ENCODE measurements at regions not wholly inside any gene's neighbourhood (a gene's known extent, or its start where the extent isn't known, plus 50 kb on each side); places are given as distances from the start of the nearest gene placed in this dataset.

GRCh38 chr10:2083591-2083990, 346.3 kb upstream of the ADARB2 start:
- Histone ChIP-seq H3K9me3 (no peaks in the 10 kb centered on the region), H3K27ac (no peak overlapping the region), H3K27me3 (no peaks in the 10 kb centered on the region), H3K4me1 (no peaks in the 10 kb centered on the region), H3K36me3 (no peaks in the 10 kb centered on the region), H3K4me3 (no peak overlapping the region)
- in situ Hi-C loops (cut with MboI; ENCODE audit: low pct_ligation_motif_present in 1 of 4, low pct_unique_long_range_greater_than_20kb in 1 of 4, low sequenced_read_pairs in 3 of 4) (no loop called here), intact Hi-C loops (cut with DNase I; ENCODE audit: low total_unique reads) (no loop called here)
- no peak for TF ChIP-seq EP300 (IDR thresholded peaks at IDR 0.05; ENCODE audit: low read depth)
- no peak for TF ChIP-seq POLR2AphosphoS5 (IDR thresholded peaks at IDR 0.05)
- TF ChIP-seq, protein P1, sequence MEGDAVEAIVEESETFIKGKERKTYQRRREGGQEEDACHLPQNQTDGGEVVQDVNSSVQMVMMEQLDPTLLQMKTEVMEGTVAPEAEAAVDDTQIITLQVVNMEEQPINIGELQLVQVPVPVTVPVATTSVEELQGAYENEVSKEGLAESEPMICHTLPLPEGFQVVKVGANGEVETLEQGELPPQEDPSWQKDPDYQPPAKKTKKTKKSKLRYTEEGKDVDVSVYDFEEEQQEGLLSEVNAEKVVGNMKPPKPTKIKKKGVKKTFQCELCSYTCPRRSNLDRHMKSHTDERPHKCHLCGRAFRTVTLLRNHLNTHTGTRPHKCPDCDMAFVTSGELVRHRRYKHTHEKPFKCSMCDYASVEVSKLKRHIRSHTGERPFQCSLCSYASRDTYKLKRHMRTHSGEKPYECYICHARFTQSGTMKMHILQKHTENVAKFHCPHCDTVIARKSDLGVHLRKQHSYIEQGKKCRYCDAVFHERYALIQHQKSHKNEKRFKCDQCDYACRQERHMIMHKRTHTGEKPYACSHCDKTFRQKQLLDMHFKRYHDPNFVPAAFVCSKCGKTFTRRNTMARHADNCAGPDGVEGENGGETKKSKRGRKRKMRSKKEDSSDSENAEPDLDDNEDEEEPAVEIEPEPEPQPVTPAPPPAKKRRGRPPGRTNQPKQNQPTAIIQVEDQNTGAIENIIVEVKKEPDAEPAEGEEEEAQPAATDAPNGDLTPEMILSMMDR (IDR thresholded peaks at IDR 0.05), result no peak
- no peak for TF ChIP-seq POLR2A (IDR thresholded peaks at IDR 0.05)
- DNase-seq, result no peak
- WGBS, 2 donors (ENCODE audit: low coverage in 1 of 2), result 87 to 91% methylated on average over 5 to 16 of the region's 16 CpGs

DNA sequence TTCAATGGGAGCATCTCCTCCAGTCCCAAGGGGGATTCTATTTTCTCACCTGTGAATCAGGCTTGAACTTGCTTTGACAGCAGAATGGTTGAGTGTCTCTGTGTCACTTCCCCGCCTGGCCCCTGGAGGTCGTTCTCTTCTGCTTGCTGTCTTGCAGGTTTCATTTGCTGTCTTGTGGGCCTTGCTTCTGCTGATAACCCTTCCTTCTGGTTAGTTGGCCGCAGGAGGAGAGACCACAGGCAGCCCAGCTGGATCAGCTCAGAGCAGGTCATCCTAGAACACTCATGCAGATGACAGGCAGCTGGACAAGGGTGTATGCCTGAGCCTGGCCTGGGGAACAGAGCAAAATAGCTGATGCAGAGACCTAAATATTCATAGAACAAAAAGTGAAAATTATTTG, 344.2 kb upstream of the ADARB2 start:
- WGBS, 2 donors (ENCODE audit: low coverage in 1 of 2), result 45% methylated on average over 3 of the region's 3 CpGs; no CpG with 5 or more reads in 1 of the 2 donors
- no peak overlapping the region for H3K27ac ChIP-seq
- no peaks in the 10 kb centered on the region for H3K27me3 ChIP-seq
- no peak for TF ChIP-seq POLR2AphosphoS5 (IDR thresholded peaks at IDR 0.05)
- TF ChIP-seq, protein P1 (IDR thresholded peaks at IDR 0.05), result no peak
- no peak for TF ChIP-seq EP300 (IDR thresholded peaks at IDR 0.05; ENCODE audit: low read depth)
- no peak for TF ChIP-seq POLR2A (IDR thresholded peaks at IDR 0.05)
- H3K36me3 ChIP-seq, result no peaks in the 10 kb centered on the region
- intact Hi-C loops (cut with DNase I; ENCODE audit: low total_unique reads), result no loop called here
- H3K4me3 ChIP-seq, result no peak overlapping the region
- DNase-seq, result no peak
- in situ Hi-C loops (cut with MboI; ENCODE audit: low pct_ligation_motif_present in 1 of 4, low pct_unique_long_range_greater_than_20kb in 1 of 4, low sequenced_read_pairs in 3 of 4), result no loop called here
- H3K9me3 ChIP-seq, result no peaks in the 10 kb centered on the region
- no peaks in the 10 kb centered on the region for H3K4me1 ChIP-seq

DNA sequence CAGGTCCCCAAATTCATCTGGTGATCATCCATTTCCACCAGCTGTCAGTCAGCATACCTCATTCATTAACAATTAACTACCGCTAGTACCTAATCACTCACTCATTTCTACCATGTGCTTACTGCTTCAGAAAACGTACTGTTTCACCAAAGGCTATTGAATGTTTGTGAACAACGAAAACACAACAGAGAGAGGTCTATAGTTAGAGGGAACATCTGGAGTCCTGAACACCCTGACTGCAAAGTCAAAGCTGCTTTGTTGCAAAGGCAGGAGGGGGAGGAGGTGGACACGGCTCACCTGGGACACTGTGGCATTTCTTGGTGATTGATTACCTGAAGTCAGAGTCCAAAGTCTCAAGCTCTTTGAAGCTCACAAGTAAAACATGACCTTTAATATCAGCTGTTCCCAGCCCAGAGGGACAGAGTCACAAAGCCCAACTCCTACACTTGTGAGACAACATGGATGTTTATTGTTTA, 342.3 kb upstream of the ADARB2 start:
- DNase-seq, result no peak
- Histone ChIP-seq H3K27ac (no peak overlapping the region), H3K9me3 (no peaks in the 10 kb centered on the region), H3K27me3 (no peaks in the 10 kb centered on the region), H3K4me1 (no peaks in the 10 kb centered on the region), H3K4me3 (no peak overlapping the region), H3K36me3 (no peaks in the 10 kb centered on the region)
- in situ Hi-C loops (cut with MboI; ENCODE audit: low pct_ligation_motif_present in 1 of 4, low pct_unique_long_range_greater_than_20kb in 1 of 4, low sequenced_read_pairs in 3 of 4) (no loop called here), intact Hi-C loops (cut with DNase I; ENCODE audit: low total_unique reads) (no loop called here)
- TF ChIP-seq POLR2A (IDR thresholded peaks at IDR 0.05) (no peak), POLR2AphosphoS5 (IDR thresholded peaks at IDR 0.05) (no peak), EP300 (IDR thresholded peaks at IDR 0.05; ENCODE audit: low read depth) (no peak)
- TF ChIP-seq, protein P1 (IDR thresholded peaks at IDR 0.05), result no peak
- 44 to 54% methylated on average over 3 to 4 of the region's 4 CpGs for WGBS, 2 donors (ENCODE audit: low coverage in 1 of 2)

- Histone ChIP-seq H3K36me3 (no peaks in the 10 kb centered on the region), H3K27ac (no peak overlapping the region), H3K9me3 (peaks cover 0 to 6% of the 10 kb centered on the region in 2 donors), H3K4me1 (no peaks in the 10 kb centered on the region), H3K4me3 (no peak overlapping the region), H3K27me3 (no peaks in the 10 kb centered on the region)
- 76 to 84% methylated on average over 5 of the region's 5 CpGs for WGBS, 2 donors (ENCODE audit: low coverage in 1 of 2)
- intact Hi-C loops (cut with DNase I; ENCODE audit: low total_unique reads), result no loop called here
- in situ Hi-C loops (cut with MboI; ENCODE audit: low pct_ligation_motif_present in 1 of 4, low pct_unique_long_range_greater_than_20kb in 1 of 4, low sequenced_read_pairs in 3 of 4), result no loop called here
- no peak for TF ChIP-seq EP300 (IDR thresholded peaks at IDR 0.05; ENCODE audit: low read depth)
- no peak for TF ChIP-seq POLR2AphosphoS5 (IDR thresholded peaks at IDR 0.05)
- TF ChIP-seq POLR2A (IDR thresholded peaks at IDR 0.05), result no peak
- TF ChIP-seq, protein P1 (IDR thresholded peaks at IDR 0.05), result no peak
- DNase-seq, result no peak
Observed at GRCh38 chr10:2077231-2077630, 339.9 kb upstream of the ADARB2 start.
